Panc1 (cell line): ENCODE measurements at regions not wholly inside any gene's neighbourhood (a gene's known extent, or its start where the extent isn't known, plus 50 kb on each side); places are given as distances from the start of the nearest gene placed in this dataset.

Source experiments
- ATAC-seq: fragments of 200-7000 bp; cut with Tn5 transposase; 2 replicates; pipeline ENCODE4 v1.9.1; 2020; ENCODE audit warnings: mild to moderate bottlenecking, moderate library complexity
- BruUV-seq: library from RNA; stranded (reverse); fragments of 400-500 nt; replicated peaks from 2 replicates; lab custom pipeline; 2021; lab: Mats Ljungman, UMichigan
- CTCF ChIA-PET: fragments of 300-600 bp; sonication (Branson Sonifier 250); formaldehyde crosslinking; loops from one replicate; lab custom pipeline; 2022; ENCODE audit warnings: antibody characterized with exemption; lab: Charles Lee
- POLR2A ChIA-PET: fragments of 300-600 bp; sonication (Branson Sonifier 250); formaldehyde crosslinking; loops from one replicate; lab custom pipeline; 2022; ENCODE audit warnings: antibody characterized with exemption; lab: Charles Lee
- DNase-seq: peaks from one replicate; pipeline ENCODE4 v3.0.0-alpha.2; 2010; ENCODE audit warnings: low read depth, low spot score
- H3K27ac ChIP-seq: 2 replicates; pipeline ENCODE4 v1.5.1; 2011; ENCODE audit warnings: mild to moderate bottlenecking, low read length, inconsistent platforms
- H3K27me3 ChIP-seq: fragments of 200-500 bp; sonication (Bioruptor generic); 2 replicates; pipeline ENCODE4 v1.6.0; 2014; ENCODE audit warnings: low read length, inconsistent platforms; ENCODE audit not compliant: control insufficient read depth, insufficient read depth
- H3K36me3 ChIP-seq: fragments of 200-500 bp; sonication (Bioruptor generic); 2 replicates; pipeline ENCODE4 v1.5.1; 2014; ENCODE audit warnings: inconsistent platforms, mild to moderate bottlenecking, low read length, moderate library complexity; ENCODE audit not compliant: control insufficient read depth, insufficient read depth
- H3K4me1 ChIP-seq: 2 replicates; pipeline ENCODE4 v1.5.1; 2011; ENCODE audit warnings: inconsistent platforms, mild to moderate bottlenecking, low read length, moderate library complexity; ENCODE audit not compliant: control insufficient read depth, insufficient read depth
- H3K4me3 ChIP-seq, 2 experiments: 2 replicates each; pipeline ENCODE4 v1.5.1; 2011 to 2012; ENCODE audit warnings: low read depth in 2 of 2, low read length in 2 of 2, mild to moderate bottlenecking in 2 of 2, inconsistent platforms in 1 of 2, moderate library complexity in 1 of 2
- H3K9me3 ChIP-seq: fragments of 200-500 bp; sonication (Bioruptor generic); 2 replicates; pipeline ENCODE4 v1.5.1; 2014; ENCODE audit warnings: low read depth, mild to moderate bottlenecking, inconsistent platforms, low read length, moderate library complexity; ENCODE audit not compliant: control insufficient read depth, insufficient read depth
- CTCF ChIP-seq: fragments of 450-650 bp; IDR thresholded peaks from 2 replicates; pipeline ENCODE4 v1.5.1; 2017; ENCODE audit warnings: mild to moderate bottlenecking
- POLR2AphosphoS5 ChIP-seq: IDR thresholded peaks from 2 replicates; pipeline ENCODE4 v1.6.1; 2012; ENCODE audit warnings: mild to moderate bottlenecking, low read depth, low read length, moderate library complexity
- REST ChIP-seq, 2 experiments: IDR thresholded peaks; 2 replicates each; pipeline ENCODE4 v1.6.1; 2011 to 2012; ENCODE audit warnings: low read depth in 2 of 2, control low read depth in 1 of 2, low read length in 1 of 2, mild to moderate bottlenecking in 1 of 2, moderate library complexity in 1 of 2; ENCODE audit not compliant: insufficient read depth in 1 of 2
- SIN3A ChIP-seq: IDR thresholded peaks from 2 replicates; pipeline ENCODE4 v1.6.1; 2012; ENCODE audit warnings: low read depth, mild to moderate bottlenecking, low read length, moderate library complexity, borderline replicate concordance; ENCODE audit not compliant: insufficient read depth
- TCF7L2 ChIP-seq: IDR thresholded peaks from 2 replicates; pipeline ENCODE4 v1.6.1; 2011; ENCODE audit warnings: mild to moderate bottlenecking, low read depth, low read length, inconsistent platforms
- in situ Hi-C: cut with HindIII; loops from 2 replicates; pipeline ENCODE4 v1.10.0; 2016; ENCODE audit warnings: low sequenced_read_pairs, low pct_unique_long_range_greater_than_20kb
- intact Hi-C: fragments of 100-400 bp; cut with micrococcal nuclease; formaldehyde crosslinking; loops from one replicate; pipeline ENCODE4 v1.10.0; 2022; ENCODE audit not compliant: unreplicated experiment

GRCh38 chr13:112233256-112233655, 142.9 kb upstream of the SPACA7 start:
- ChIA-PET POLR2A (no interaction called here), CTCF (no interaction called here)
- Histone ChIP-seq H3K36me3 (no peaks in the 10 kb centered on the region), H3K4me3 (no peak overlapping the region), H3K27me3 (no peaks in the 10 kb centered on the region; the same call in 1 of the 2 replicates), H3K9me3 (no peaks in the 10 kb centered on the region), H3K27ac (no peak overlapping the region), H3K4me1 (no peaks in the 10 kb centered on the region)
- ATAC-seq (no peak), DNase-seq (no peak)
- TF ChIP-seq CTCF: no peak
- TF ChIP-seq REST (IDR thresholded peaks at IDR 0.05; ENCODE audit: insufficient read depth in 1 of 2, low read depth in 2 of 2, low read length in 1 of 2): no peak
- TF ChIP-seq POLR2AphosphoS5: no peak
- no peak for TF ChIP-seq SIN3A
- TF ChIP-seq TCF7L2: no peak
- in situ Hi-C loops: no loop called here
- BruUV-seq: no TSS peak
- intact Hi-C loops: no loop called here

GRCh38 chr13:112233716-112234115, 142.4 kb upstream of the SPACA7 start:
- Histone ChIP-seq H3K36me3 (no peaks in the 10 kb centered on the region), H3K4me3 (no peak overlapping the region), H3K4me1 (no peaks in the 10 kb centered on the region), H3K27ac (no peak overlapping the region), H3K9me3 (no peaks in the 10 kb centered on the region), H3K27me3 (no peaks in the 10 kb centered on the region; the same call in 1 of the 2 replicates)
- ATAC-seq (no peak), DNase-seq (no peak)
- TF ChIP-seq POLR2AphosphoS5 (no peak), REST (IDR thresholded peaks at IDR 0.05; ENCODE audit: insufficient read depth in 1 of 2, low read depth in 2 of 2, low read length in 1 of 2) (no peak)
- in situ Hi-C loops: no loop called here
- ChIA-PET CTCF (no interaction called here), POLR2A (no interaction called here)
- intact Hi-C loops: no loop called here
- BruUV-seq: no TSS peak
